ENCODE measurements at regions not wholly inside any gene's neighbourhood (a gene's known extent, or its start where the extent isn't known, plus 50 kb on each side); places are given as distances from the start of the nearest gene placed in this dataset.
"Not testable (repeated sequence)": the region's sequence is repeated elsewhere in the genome, so short reads cannot be mapped to it uniquely, and the experiment has no call there.

DNA sequence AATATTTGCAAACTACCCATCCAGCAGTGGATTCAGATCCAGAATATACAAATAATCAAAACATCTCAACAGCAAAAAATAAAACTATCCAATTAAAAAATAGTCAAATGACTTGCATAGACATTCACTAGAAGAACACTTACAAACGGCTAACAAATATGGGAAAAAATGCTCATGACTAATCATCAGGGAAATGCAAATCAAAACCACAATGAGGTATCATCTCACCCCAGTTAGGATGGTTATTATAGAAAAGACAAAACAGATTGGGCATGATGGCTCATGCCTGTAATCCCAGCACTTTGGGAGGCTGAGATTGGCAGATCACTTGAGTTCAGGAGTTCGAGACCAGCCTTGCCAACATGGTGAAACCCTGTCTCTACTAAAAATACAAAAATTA lies 95.9 kb downstream of the FAM170A start:
- TF ChIP-seq CTCF (IDR thresholded peaks at IDR 0.05; ENCODE audit: low read depth, low read length); POLR2A (IDR thresholded peaks at IDR 0.05; ENCODE audit: extremely low read depth, insufficient read length): not testable (repeated sequence)

Measured in NB4 (cell line).